Activated T-helper 2 cell treated with anti-CD3 and anti-CD28 coated beads, Interferon-gamma antibody, Interleukin-2, Interleukin-4, amounts not matched to agents 10 μg/mL and 5 μg/mL and 100 μg/mL, durations not matched to agents 14 hours and 24 hours and 36 hours (primary cell): ENCODE measurements at regions not wholly inside any gene's neighbourhood (a gene's known extent, or its start where the extent isn't known, plus 50 kb on each side); places are given as distances from the start of the nearest gene placed in this dataset.

ENCODE experiments used
- DNase-seq: peaks from one replicate; pipeline ENCODE4 v3.0.0; 2021; ENCODE audit warnings: low spot score
- H3K27ac Mint-ChIP-seq: one replicate; pipeline ENCODE4 v1.8.0; 2021; ENCODE audit warnings: mixed read lengths
- H3K27me3 Mint-ChIP-seq: one replicate; pipeline ENCODE4 v1.8.0; 2021; ENCODE audit warnings: low read depth, mixed read lengths
- H3K36me3 Mint-ChIP-seq: one replicate; pipeline ENCODE4 v1.8.0; 2021; ENCODE audit warnings: low read depth, mixed read lengths
- H3K4me1 Mint-ChIP-seq: one replicate; pipeline ENCODE4 v1.8.0; 2021; ENCODE audit warnings: low read depth, mixed read lengths
- H3K4me3 Mint-ChIP-seq: one replicate; pipeline ENCODE4 v1.8.0; 2021; ENCODE audit warnings: low read depth, mild to moderate bottlenecking, moderate library complexity, mixed read lengths
- H3K9me3 Mint-ChIP-seq: one replicate; pipeline ENCODE4 v1.8.0; 2021; ENCODE audit warnings: mixed read lengths
- intact Hi-C: fragments of 100-400 bp; cut with micrococcal nuclease; formaldehyde crosslinking; loops from one replicate; pipeline ENCODE4 v1.15.1; 2023

GRCh38 chr4:176882206-176882605 is 89.5 kb upstream of the VEGFC start:
- Mint-ChIP-seq H3K4me1 (no peaks in the 10 kb centered on the region), H3K36me3 (no peaks in the 10 kb centered on the region), H3K27me3 (peaks cover 2% of the 10 kb centered on the region), H3K4me3 (no peak overlapping the region), H3K9me3 (no peaks in the 10 kb centered on the region), H3K27ac (no peak overlapping the region)
- intact Hi-C loops = no loop called here
- no peak for DNase-seq

- intact Hi-C loops = no loop called here
These were observed 90.4 kb upstream of the VEGFC start for GRCh38 chr4:176883108-176883550.

GRCh38 chr4:176883681-176884418 is 91.1 kb upstream of the VEGFC start:
- Mint-ChIP-seq H3K36me3 (no peaks in the 10 kb centered on the region), H3K4me1 (no peaks in the 10 kb centered on the region), H3K9me3 (no peaks in the 10 kb centered on the region), H3K4me3 (no peak overlapping the region), H3K27ac (no peak overlapping the region), H3K27me3 (peaks cover 2% of the 10 kb centered on the region)
- DNase-seq = no peak
- intact Hi-C loops = no loop called here

More at GRCh38 chr4:176883108-176883550, 90.4 kb upstream of the VEGFC start:
- Mint-ChIP-seq H3K27ac (no peak overlapping the region), H3K36me3 (no peaks in the 10 kb centered on the region), H3K9me3 (no peaks in the 10 kb centered on the region), H3K27me3 (peaks cover 2% of the 10 kb centered on the region), H3K4me3 (no peak overlapping the region), H3K4me1 (no peaks in the 10 kb centered on the region)
- DNase-seq = no peak

- DNase-seq = no peak
- Mint-ChIP-seq H3K27me3 (peaks cover 2% of the 10 kb centered on the region), H3K36me3 (no peaks in the 10 kb centered on the region), H3K9me3 (no peaks in the 10 kb centered on the region), H3K27ac (no peak overlapping the region), H3K4me1 (no peaks in the 10 kb centered on the region), H3K4me3 (no peak overlapping the region)
- intact Hi-C loops = no loop called here
These were observed 92.5 kb upstream of the VEGFC start for GRCh38 chr4:176885224-176885623.

- Mint-ChIP-seq H3K36me3 (no peaks in the 10 kb centered on the region), H3K9me3 (no peaks in the 10 kb centered on the region), H3K27ac (no peak overlapping the region), H3K27me3 (peaks cover 2% of the 10 kb centered on the region), H3K4me3 (no peak overlapping the region), H3K4me1 (no peaks in the 10 kb centered on the region)
- intact Hi-C loops = no loop called here
- DNase-seq = no peak
These were observed 93.4 kb upstream of the VEGFC start for GRCh38 chr4:176886135-176886534.

DNA sequence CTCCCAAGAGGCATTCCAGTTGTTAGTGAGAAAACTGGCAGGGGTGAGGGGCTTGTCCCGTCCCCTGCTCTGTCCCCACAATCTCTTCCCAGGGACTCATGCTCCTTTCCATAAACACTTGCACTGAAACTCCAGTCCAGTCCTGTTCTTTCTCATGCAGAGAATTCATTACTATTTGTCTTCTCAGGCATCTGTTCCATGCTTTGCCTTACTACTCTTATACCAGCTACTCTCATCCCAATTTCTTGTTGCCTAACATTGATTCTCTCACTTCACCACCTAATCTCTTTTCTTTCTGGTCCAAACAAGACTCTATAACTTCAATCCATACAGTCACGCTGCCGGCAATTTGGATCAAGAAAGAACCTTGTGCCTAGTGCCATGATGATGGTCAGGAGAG is 97.1 kb upstream of the VEGFC start:
- intact Hi-C loops = no loop called here

DNA sequence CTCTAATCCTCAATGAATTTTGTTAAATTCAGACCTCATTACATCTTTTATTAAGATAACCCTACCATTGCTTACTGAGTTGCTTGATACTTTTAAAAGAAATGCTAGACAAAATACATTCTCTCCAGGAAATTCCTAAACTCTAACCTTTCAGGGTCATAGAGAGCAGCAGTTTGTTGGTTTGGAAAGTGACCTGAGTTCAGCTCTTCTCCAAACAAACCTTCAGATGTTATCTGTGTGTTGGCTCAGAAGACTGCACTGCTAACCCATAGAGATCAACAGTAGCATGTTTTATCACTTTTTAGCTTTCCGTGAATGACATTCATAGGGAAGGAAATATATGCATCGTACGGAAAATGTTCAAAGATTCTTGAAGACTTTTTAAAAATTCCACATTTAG is 101.8 kb upstream of the VEGFC start:
- no peak for DNase-seq
- intact Hi-C loops = no loop called here
- Mint-ChIP-seq H3K4me1 (no peaks in the 10 kb centered on the region), H3K9me3 (no peaks in the 10 kb centered on the region), H3K27ac (no peak overlapping the region), H3K4me3 (no peak overlapping the region), H3K36me3 (no peaks in the 10 kb centered on the region), H3K27me3 (peaks cover 20% of the 10 kb centered on the region)

More for the DNA sequence above, 97.1 kb upstream of the VEGFC start:
- DNase-seq = no peak
- H3K9me3 Mint-ChIP-seq = no peaks in the 10 kb centered on the region
- no peaks in the 10 kb centered on the region for H3K36me3 Mint-ChIP-seq
- no peak overlapping the region for H3K27ac Mint-ChIP-seq
- peaks cover 8% of the 10 kb centered on the region for H3K27me3 Mint-ChIP-seq
- H3K4me3 Mint-ChIP-seq = no peak overlapping the region
- no peaks in the 10 kb centered on the region for H3K4me1 Mint-ChIP-seq

DNA sequence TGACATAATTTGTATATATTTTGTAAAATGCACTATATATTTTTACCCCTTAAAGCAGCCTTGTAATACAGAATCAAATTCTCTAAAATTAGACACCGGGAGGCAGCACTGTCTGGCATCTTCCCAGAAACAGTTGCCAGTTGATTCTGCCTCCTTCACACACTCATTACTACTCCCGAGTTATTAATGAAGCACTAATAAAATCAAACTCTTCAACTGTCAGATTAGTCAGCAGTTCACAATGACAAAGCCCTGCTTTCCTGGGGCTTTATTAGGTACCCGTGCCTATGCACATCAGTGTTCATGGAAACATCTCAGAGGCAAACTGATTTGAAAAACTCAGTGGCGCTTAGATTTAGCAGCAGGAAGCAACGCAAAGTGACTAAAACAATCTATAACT is 103.5 kb upstream of the VEGFC start:
- intact Hi-C loops = no loop called here
- Mint-ChIP-seq H3K36me3 (no peaks in the 10 kb centered on the region), H3K27me3 (peaks cover 20% of the 10 kb centered on the region), H3K9me3 (no peaks in the 10 kb centered on the region), H3K4me3 (no peak overlapping the region), H3K27ac (no peak overlapping the region), H3K4me1 (peaks cover 2% of the 10 kb centered on the region)
- no peak for DNase-seq

DNA sequence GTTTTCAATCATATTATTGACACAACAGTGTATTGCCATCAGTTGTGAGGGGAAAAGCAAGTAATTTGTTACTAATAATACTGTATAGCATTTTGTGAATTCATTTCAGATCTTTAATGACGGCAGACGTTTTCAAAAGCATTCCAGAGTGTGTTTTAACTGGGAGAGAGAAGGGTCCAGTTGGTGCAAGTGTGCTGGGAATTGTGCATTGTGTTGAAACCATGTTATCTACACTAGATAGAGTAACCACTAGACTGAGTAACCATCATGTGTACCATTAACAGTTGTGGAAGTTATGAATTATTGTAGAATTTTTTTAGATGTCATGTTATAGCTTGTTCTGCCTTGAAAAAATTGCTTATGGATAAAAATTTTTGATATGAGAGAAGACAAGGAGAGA is 104.5 kb upstream of the VEGFC start:
- peaks cover 17% of the 10 kb centered on the region for H3K27me3 Mint-ChIP-seq
- H3K4me1 Mint-ChIP-seq = peaks cover 2% of the 10 kb centered on the region
- H3K27ac Mint-ChIP-seq = no peak overlapping the region
- no peak for DNase-seq
- no peaks in the 10 kb centered on the region for H3K9me3 Mint-ChIP-seq
- H3K4me3 Mint-ChIP-seq = no peak overlapping the region
- H3K36me3 Mint-ChIP-seq = no peaks in the 10 kb centered on the region
- intact Hi-C loops = no loop called here

DNA sequence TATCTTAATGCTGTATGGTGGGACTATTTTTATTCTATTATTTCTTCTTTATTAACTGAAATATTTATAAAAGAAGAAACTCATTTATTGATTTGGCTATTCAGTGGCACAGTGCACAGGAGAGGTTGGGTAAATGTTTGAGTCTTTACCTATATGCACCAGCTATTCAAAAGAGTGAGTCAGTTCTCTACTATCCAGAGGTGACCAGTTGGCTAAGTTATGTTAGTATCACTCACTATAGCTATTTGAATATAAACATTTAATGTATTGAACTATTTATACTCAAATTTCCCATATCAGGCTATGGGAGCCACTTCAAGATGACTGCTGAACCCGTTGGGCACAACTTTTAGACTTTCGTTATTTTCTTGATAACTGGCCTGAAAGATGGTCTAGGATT is 106.1 kb upstream of the VEGFC start:
- DNase-seq = no peak
- H3K36me3 Mint-ChIP-seq = no peaks in the 10 kb centered on the region
- intact Hi-C loops = no loop called here
- no peak overlapping the region for H3K4me3 Mint-ChIP-seq
- H3K9me3 Mint-ChIP-seq = no peaks in the 10 kb centered on the region
- H3K27me3 Mint-ChIP-seq = peaks cover 17% of the 10 kb centered on the region
- H3K27ac Mint-ChIP-seq = no peak overlapping the region
- H3K4me1 Mint-ChIP-seq = peaks cover 13% of the 10 kb centered on the region

DNA sequence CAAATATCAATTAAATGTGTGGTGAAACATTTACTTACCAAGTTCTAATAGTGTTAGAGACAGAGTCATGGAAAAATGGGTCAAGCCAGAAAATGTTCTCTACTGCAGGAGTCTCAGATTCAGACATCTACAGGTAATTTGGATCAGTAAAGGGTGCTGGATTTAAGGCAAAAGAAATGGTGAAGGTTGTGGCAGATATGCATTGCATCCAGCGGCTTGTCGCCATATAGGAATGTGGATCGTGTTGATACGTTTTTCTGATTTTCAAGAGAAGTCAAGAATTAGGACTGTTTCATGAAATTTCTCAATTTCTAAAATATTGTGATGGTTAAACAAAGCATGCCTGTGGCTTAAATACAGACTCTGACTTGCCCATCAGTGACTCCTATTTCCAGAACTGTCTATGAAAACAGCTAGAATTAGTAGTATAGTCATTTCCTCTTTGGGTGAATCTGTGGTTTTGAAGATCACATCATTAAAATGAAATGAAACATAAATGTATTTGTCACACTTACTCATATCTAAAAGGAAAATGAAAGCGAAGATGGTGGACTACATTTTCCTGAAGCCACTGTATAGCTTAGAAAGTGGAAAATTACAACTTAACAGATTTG is 110.1 kb upstream of the VEGFC start:
- peak overlapping the region; percentile 55 for H3K27ac Mint-ChIP-seq
- no peak overlapping the region for H3K4me3 Mint-ChIP-seq
- no peak for DNase-seq
- H3K4me1 Mint-ChIP-seq = peaks cover 15% of the 10 kb centered on the region
- H3K36me3 Mint-ChIP-seq = no peaks in the 10 kb centered on the region
- H3K27me3 Mint-ChIP-seq = peaks cover 7% of the 10 kb centered on the region
- no peaks in the 10 kb centered on the region for H3K9me3 Mint-ChIP-seq
- intact Hi-C loops = loop anchor here (2.0 to 10.0 kb wide), 7 partner anchors 111 to 839 kb away; partner anchors contain the start of genes AGA, NEIL3, SPATA4 and VEGFC

DNA sequence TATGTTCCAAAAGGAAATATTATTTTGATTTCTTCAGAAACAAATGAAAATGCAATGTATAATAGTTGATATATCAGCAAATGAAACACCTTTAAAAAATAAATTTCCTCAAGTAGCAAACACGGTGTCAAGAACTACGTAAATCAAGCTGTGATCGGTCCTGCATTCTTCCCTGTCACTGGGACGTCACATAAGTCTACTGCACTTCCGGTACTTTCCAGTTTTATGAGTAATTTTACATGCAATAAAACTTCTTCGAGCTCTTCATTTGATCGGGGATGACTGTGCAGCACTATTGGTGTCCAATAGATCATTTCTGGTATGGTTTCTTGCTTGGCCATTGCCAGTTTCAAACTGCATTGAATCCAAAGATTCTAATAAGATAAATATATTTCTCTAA is 114.0 kb upstream of the VEGFC start:
- no peak for DNase-seq
- no peaks in the 10 kb centered on the region for H3K9me3 Mint-ChIP-seq
- intact Hi-C loops = loop anchor here (10.0 kb wide), 1 partner anchor 138 kb away; no protein-coding TSS in a partner anchor
- no peak overlapping the region for H3K4me3 Mint-ChIP-seq
- peaks cover 2% of the 10 kb centered on the region for H3K27me3 Mint-ChIP-seq
- no peak overlapping the region for H3K27ac Mint-ChIP-seq
- H3K36me3 Mint-ChIP-seq = no peaks in the 10 kb centered on the region
- peaks cover 13% of the 10 kb centered on the region for H3K4me1 Mint-ChIP-seq

GRCh38 chr4:176910646-176911045 is 117.9 kb upstream of the VEGFC start:
- Mint-ChIP-seq H3K9me3 (peaks cover 13% of the 10 kb centered on the region), H3K4me1 (no peaks in the 10 kb centered on the region), H3K27me3 (peaks cover 2% of the 10 kb centered on the region), H3K36me3 (no peaks in the 10 kb centered on the region), H3K4me3 (no peak overlapping the region), H3K27ac (no peak overlapping the region)
- DNase-seq = no peak
- intact Hi-C loops = no loop called here
